HG03520 (cell line): ENCODE measurements at regions not wholly inside any gene's neighbourhood (a gene's known extent, or its start where the extent isn't known, plus 50 kb on each side); places are given as distances from the start of the nearest gene placed in this dataset.
A peak's percentile ranks its signal among the peaks of the same experiment; 100 is the strongest.
"Not testable (repeated sequence)": the region's sequence is repeated elsewhere in the genome, so short reads cannot be mapped to it uniquely, and the experiment has no call there.

Experiments
- ATAC-seq: cut with Tn5 transposase; IDR thresholded peaks from one replicate; pipeline ENCODE4 v1.9.1; 2021; ENCODE audit warnings: mild to moderate bottlenecking, moderate library complexity; ENCODE audit not compliant: unreplicated experiment

DNA sequence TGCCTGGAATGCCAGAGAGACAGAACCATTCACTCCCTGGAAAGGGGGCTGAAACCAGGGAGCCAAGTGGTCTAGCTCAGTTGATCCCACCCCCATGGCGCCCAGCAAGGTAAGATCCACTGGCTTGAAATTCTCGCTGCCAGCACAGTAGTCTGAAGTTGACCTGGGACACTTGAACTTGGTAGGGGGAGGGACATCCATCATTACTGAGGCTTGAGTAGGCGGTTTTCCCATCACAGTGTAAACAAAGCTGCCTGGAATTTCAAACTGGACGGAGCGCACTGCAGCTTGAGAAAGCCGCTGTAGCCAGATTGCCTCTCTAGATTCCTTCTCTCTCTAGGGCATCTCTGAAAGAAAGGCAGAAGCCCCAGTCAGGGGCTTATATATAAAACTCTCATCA lies 310.7 kb upstream of the DPPA4 start:
- ATAC-seq: no peak

DNA sequence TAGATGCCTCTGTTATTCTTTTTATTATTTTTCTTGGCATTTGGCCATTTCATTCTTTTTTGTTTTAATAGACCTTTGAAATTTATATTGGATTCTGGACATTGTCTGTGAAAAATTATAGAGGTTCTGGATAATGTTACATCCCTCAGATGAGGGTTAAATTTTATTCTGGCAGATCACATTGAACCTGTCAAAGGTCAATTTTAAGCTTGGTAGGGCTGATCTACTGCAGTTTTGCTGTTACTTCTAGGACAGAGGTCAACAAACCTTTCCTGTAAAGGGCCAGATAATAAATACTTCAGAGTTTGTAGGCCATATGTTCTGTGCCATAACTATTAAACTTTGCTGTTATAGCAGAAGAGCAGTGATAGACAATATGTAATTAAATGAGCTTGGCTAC lies 318.9 kb upstream of the DPPA4 start:
- no peak for ATAC-seq

- no peak for ATAC-seq
Observed at GRCh38 chr3:109678600-109678999, 341.3 kb upstream of the DPPA4 start.

DNA sequence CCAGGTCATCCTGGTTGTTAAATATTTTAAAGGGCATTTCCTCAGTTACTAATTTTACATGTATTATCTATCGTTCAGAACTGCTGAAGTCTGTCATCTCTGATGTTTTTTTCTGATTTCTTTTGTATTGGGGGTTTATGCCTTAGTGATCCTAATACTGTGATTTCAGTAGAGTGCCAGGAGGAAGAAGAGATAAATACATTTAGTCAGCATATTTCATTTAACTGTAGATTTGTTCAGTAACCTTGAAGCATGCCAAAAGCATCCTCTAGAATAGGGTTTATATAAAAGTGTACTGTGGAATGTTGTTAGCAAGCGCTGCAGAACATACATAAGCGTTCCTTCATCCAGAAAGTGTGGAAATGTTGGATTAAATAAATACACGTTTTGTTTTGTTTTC lies 342.3 kb upstream of the DPPA4 start:
- ATAC-seq: no peak

DNA sequence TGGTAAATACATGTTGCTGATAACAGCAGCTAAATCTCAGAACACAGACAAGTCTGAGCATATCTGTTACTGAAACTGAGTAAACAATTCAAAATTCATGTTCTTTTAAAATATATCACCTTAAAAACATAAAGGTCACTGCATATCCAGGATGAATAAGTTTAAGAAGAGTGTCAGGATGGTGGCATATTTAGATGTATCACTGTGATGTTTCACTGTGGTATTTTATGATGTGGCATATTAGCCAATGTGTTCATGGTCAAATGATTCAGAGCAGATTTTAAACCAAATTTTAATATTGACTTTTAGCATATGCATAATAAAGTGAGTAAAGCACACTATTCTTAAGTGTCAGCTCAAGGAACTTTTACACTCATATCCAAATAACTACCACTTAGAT lies 346.4 kb upstream of the DPPA4 start:
- ATAC-seq: no peak

GRCh38 chr3:109685084-109686079 lies 348.0 kb upstream of the DPPA4 start:
- no peak for ATAC-seq

- no peak for ATAC-seq
Observed at GRCh38 chr3:109687626-109688025, 350.3 kb upstream of the DPPA4 start.

DNA sequence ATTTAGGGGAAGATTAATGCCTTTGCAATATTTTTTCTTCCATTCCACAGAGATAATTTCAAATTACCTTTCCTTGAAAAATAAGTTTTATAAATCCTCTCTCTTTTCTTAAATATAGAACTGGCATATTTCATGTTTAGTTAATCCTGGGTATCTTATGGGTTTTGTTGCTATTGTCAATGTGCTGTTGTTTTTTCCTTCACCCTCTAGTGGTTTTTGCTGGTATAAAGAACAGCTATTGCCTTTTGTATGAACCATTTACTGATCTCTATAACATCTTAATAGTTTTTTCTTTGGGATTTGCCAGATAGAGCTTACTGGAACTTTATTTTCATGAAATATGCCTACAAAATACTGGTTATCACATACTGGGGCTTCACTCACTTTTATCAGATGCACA lies 359.6 kb upstream of the DPPA4 start:
- no peak for ATAC-seq

DNA sequence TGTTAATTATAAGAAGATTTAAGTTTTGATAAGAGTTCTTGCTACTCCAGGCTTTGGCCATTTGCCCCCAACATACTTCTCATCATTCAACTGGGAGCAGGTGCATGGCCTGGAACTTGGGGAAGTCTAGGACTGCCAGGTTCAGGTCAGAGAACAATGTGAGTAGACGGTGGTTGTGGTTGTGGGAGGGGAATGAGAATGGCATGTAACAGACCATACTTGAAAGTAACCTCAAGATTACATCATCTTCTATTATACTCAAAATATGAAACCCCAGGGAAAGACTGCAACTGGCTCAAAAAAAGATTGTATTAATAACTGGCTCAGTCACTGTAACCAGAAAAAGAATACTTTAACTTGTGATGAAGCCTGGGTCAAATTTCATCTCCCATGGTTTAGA lies 364.9 kb upstream of the DPPA4 start:
- ATAC-seq: no peak

GRCh38 chr3:109702976-109703375 lies 365.6 kb upstream of the DPPA4 start:
- no peak for ATAC-seq

GRCh38 chr3:109705133-109705532 lies 367.8 kb upstream of the DPPA4 start:
- ATAC-seq: not testable (repeated sequence)

GRCh38 chr3:109707617-109708016 lies 370.3 kb upstream of the DPPA4 start:
- ATAC-seq: no peak

DNA sequence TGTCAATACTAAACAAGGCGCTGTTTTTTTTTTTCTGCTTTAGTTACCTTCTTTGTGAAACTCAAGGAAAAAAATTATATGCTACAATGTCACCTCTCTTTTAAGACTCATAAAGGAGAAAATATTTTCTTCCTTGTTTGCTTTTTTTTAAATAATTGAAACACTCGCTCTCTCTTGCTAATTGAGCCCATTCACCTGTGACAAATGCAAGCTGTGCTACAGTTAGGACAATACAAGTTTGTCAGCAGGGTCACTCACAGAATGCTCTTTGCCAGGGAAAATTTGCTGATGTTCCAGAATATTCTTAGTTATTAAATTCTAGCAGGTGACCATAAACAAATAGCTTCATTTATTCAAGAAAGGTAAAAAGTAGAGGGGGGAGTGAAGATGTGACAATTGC lies 375.9 kb upstream of the DPPA4 start:
- no peak for ATAC-seq

DNA sequence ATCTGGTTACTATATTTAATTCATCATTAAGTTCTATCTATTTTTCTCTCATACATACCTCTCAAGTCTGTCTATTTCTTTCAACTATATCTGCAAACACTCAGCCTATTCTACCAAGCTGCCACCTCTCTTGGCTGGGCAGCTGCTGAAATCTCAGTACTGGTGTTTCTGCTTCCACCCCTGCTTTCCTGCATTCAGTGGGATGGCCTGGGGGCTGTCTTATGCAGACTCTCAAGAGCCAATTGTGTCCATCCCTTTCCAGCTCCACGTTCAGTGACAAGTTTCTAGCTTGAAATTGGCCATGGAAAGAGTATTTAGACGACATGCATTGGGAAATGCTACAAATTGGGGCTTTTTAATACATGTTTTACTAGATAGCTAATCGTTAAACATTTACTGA lies 378.4 kb upstream of the DPPA4 start:
- ATAC-seq: no peak

- no peak for ATAC-seq
Observed at GRCh38 chr3:109718850-109719249, 381.5 kb upstream of the DPPA4 start.

GRCh38 chr3:109728861-109729494 lies 391.6 kb upstream of the DPPA4 start:
- no peak for ATAC-seq

DNA sequence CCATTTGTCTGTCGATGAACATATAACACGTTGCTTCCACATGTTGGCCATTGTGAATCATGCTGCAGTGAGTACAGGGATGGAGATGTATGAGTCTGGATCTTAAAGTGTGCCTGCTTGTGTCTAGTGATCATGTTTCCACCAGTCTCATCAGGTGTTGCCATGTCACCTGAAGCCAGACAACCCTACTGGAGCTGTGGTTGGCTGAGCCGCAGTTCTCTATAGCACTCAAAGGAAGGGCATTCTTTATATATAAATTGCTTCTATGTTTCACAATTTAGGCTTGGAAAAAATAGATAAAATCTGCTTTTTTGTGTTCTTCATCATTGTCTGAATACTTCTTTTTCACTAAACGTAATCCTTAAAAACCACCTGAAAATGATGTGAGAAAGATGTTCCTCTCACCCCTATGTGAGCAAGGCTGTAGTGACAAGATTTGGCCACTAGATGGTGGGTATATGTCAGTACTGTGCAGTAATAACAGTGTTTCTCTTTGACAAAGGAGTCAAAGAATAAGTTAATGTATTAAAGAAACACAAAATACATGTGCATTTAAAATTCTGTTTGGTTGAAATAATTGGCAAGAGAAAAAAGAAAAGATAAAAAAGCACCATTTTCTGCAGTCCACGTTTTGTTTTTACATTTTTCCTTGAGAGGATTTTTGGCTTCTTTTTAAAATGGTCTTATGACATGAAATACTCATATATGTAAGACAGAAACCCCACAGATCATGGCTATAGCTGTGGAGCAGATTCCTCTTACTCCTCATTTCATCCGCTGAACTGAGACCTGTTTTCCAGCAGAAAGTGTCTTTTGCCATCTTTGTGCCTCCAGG lies 394.5 kb upstream of the DPPA4 start:
- ATAC-seq: peak; percentile 93

GRCh38 chr3:109743981-109744380 lies 406.6 kb upstream of the DPPA4 start:
- ATAC-seq: no peak

- no peak for ATAC-seq
Observed at GRCh38 chr3:109772520-109772919, 435.2 kb upstream of the DPPA4 start.

GRCh38 chr3:109774108-109774507 lies 436.8 kb upstream of the DPPA4 start:
- no peak for ATAC-seq

DNA sequence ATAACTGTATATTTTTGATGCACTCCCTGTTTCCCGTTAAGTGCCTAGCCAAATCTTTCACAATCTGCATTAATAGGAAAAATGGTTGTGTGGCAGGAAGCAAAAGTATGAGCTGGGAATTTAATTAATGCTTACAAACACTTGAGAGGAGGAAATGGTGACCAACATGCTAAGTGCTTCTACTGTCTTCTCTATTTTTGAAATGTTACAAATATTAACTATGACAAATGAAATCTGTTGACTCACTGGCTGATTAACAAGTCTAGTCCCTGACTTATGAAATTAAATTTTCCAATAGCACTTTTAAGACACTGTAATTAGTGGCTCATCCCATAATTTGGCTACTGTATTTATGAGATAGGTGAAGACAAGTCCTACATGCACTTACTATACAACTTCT lies 446.9 kb upstream of the DPPA4 start:
- no peak for ATAC-seq
